Upper lobe of right lung (tissue), 1 donor: ENCODE measurements at regions not wholly inside any gene's neighbourhood (a gene's known extent, or its start where the extent isn't known, plus 50 kb on each side); places are given as distances from the start of the nearest gene placed in this dataset.

Experiments used
- ATAC-seq: fragments of 200-7000 bp; cut with Tn5 transposase; one replicate; pipeline ENCODE4 v1.9.1; 2020; ENCODE audit warnings: mild to moderate bottlenecking, moderate library complexity
- DNase-seq: peaks from one replicate; pipeline ENCODE4 v3.0.0-alpha.2; 2020
- H3K27ac ChIP-seq: fragments of 200-600 bp; one replicate; pipeline ENCODE4 v1.8.0; 2022
- H3K27me3 ChIP-seq: fragments of 200-600 bp; one replicate; pipeline ENCODE4 v1.8.0; 2022; ENCODE audit warnings: mild to moderate bottlenecking
- H3K36me3 ChIP-seq: fragments of 200-600 bp; one replicate; pipeline ENCODE4 v1.8.0; 2022
- H3K4me1 ChIP-seq: fragments of 200-600 bp; one replicate; pipeline ENCODE4 v1.8.0; 2022
- H3K4me3 ChIP-seq: fragments of 200-600 bp; one replicate; pipeline ENCODE4 v1.8.0; 2022; ENCODE audit warnings: mild to moderate bottlenecking
- H3K9me3 ChIP-seq: fragments of 200-600 bp; one replicate; pipeline ENCODE4 v1.8.0; 2022
- intact Hi-C: fragments of 100-400 bp; cut with DNase I; formaldehyde crosslinking; loops from one replicate; pipeline ENCODE4 v1.11.0; 2022
- TF ChIP-seq, protein P1 (sequence below): fragments of 200-600 bp; IDR thresholded peaks from one replicate; pipeline ENCODE4 v1.8.0; 2022; ENCODE audit warnings: antibody characterized with exemption
- donor health status: DM: no; HTN: yes; CAD: no; lungs with severe emphysema.

DNA sequence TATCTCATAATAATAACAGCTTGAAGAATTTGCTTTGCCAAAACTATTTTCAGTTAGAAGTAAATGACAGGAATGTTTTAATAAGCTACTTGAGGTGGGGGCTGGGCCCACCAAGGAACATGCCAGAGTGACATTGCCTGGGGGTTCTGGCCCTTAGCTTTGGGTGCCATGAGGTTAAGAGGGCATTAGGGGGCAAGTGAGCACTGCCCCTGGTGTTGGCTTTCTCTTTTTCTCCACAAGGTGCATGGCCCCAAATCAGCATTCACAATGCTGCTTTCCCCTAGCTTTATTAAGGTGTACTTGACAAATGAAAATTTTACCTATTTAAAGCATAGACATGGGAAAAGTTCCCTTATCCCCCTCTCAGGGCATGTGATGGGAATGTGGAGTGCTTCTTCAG lies 305.4 kb downstream of the TENT4A start:
- Histone ChIP-seq H3K36me3 (no peaks in the 10 kb centered on the region), H3K4me1 (no peaks in the 10 kb centered on the region), H3K27me3 (no peaks in the 10 kb centered on the region), H3K4me3 (no peak overlapping the region), H3K27ac (no peak overlapping the region), H3K9me3 (peaks cover 17% of the 10 kb centered on the region)
- no peak for ATAC-seq
- intact Hi-C loops: no loop called here
- no peak for DNase-seq
- TF ChIP-seq, protein P1, sequence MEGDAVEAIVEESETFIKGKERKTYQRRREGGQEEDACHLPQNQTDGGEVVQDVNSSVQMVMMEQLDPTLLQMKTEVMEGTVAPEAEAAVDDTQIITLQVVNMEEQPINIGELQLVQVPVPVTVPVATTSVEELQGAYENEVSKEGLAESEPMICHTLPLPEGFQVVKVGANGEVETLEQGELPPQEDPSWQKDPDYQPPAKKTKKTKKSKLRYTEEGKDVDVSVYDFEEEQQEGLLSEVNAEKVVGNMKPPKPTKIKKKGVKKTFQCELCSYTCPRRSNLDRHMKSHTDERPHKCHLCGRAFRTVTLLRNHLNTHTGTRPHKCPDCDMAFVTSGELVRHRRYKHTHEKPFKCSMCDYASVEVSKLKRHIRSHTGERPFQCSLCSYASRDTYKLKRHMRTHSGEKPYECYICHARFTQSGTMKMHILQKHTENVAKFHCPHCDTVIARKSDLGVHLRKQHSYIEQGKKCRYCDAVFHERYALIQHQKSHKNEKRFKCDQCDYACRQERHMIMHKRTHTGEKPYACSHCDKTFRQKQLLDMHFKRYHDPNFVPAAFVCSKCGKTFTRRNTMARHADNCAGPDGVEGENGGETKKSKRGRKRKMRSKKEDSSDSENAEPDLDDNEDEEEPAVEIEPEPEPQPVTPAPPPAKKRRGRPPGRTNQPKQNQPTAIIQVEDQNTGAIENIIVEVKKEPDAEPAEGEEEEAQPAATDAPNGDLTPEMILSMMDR: no peak

GRCh38 chr5:7036192-7036835 lies 323.1 kb downstream of the TENT4A start:
- Histone ChIP-seq H3K27me3 (no peaks in the 10 kb centered on the region), H3K9me3 (no peaks in the 10 kb centered on the region), H3K36me3 (no peaks in the 10 kb centered on the region), H3K4me3 (no peak overlapping the region), H3K27ac (no peak overlapping the region), H3K4me1 (no peaks in the 10 kb centered on the region)
- ATAC-seq (no peak), DNase-seq (no peak)
- intact Hi-C loops: no loop called here
- TF ChIP-seq, protein P1: no peak

- Histone ChIP-seq H3K4me3 (no peak overlapping the region), H3K27ac (no peak overlapping the region), H3K36me3 (no peaks in the 10 kb centered on the region), H3K9me3 (no peaks in the 10 kb centered on the region), H3K27me3 (no peaks in the 10 kb centered on the region), H3K4me1 (no peaks in the 10 kb centered on the region)
- TF ChIP-seq, protein P1: no peak
- intact Hi-C loops: no loop called here
- no peak for DNase-seq
- no peak for ATAC-seq
These were observed 325.8 kb downstream of the TENT4A start for GRCh38 chr5:7039074-7039473.

DNA sequence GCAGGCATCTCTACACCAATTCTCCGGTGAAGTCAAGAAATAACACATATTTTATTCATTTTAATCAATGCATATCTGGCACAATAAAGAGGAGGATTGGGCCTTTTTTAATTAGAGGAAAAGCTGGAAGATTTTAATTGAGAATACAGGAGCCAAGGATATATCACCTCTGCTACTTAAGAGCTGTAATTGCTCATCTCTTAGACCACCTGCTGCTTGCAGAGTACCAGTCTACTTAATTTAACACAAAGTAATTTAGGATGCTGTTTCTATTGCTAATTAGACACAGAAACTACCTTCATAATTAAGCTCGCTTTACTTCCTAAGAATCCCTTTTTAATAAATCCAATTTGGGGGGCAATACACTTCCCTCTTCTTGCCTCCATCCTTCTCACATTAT lies 326.9 kb downstream of the TENT4A start:
- Histone ChIP-seq H3K36me3 (no peaks in the 10 kb centered on the region), H3K9me3 (no peaks in the 10 kb centered on the region), H3K4me1 (no peaks in the 10 kb centered on the region), H3K27me3 (no peaks in the 10 kb centered on the region), H3K27ac (no peak overlapping the region), H3K4me3 (no peak overlapping the region)
- intact Hi-C loops: no loop called here
- TF ChIP-seq, protein P1: no peak
- ATAC-seq (no peak), DNase-seq (no peak)

- no peaks in the 10 kb centered on the region for H3K36me3 ChIP-seq
- no peak for DNase-seq
- H3K9me3 ChIP-seq: no peaks in the 10 kb centered on the region
- TF ChIP-seq, protein P1: no peak
- intact Hi-C loops: no loop called here
- H3K27ac ChIP-seq: no peak overlapping the region
- no peaks in the 10 kb centered on the region for H3K4me1 ChIP-seq
- no peak overlapping the region for H3K4me3 ChIP-seq
- no peaks in the 10 kb centered on the region for H3K27me3 ChIP-seq
- ATAC-seq: no peak
These were observed 330.6 kb downstream of the TENT4A start for GRCh38 chr5:7043797-7044196.
